ENCODE measurements at regions not wholly inside any gene's neighbourhood (a gene's known extent, or its start where the extent isn't known, plus 50 kb on each side); places are given as distances from the start of the nearest gene placed in this dataset.

GRCh38 chr10:37680716-37681616, 176.4 kb downstream of the ZNF248 start:
- TF ChIP-seq EP300 (IDR thresholded peaks at IDR 0.05) (no peak), CTCF (IDR thresholded peaks at IDR 0.05) (no peak), POLR2A (IDR thresholded peaks at IDR 0.05) (no peak)
